ENCODE measurements at regions not wholly inside any gene's neighbourhood (a gene's known extent, or its start where the extent isn't known, plus 50 kb on each side); places are given as distances from the start of the nearest gene placed in this dataset.

- DNase-seq (ENCODE audit: unreplicated experiment), result peak; percentile 50
- no peak overlapping the region for H3K27ac Mint-ChIP-seq (ENCODE audit: low read depth, unreplicated experiment)
- BruUV-seq (replicated peaks), result no TSS peak
- H3K9me3 Mint-ChIP-seq (ENCODE audit: unreplicated experiment), result no peaks in the 10 kb centered on the region
- ChIA-PET POLR2A (interaction anchor here (1.1 to 1.2 kb wide), 2 partner anchors 8 to 23 kb away, joined by 4 read pairs; no protein-coding TSS in a partner anchor), CTCF (interaction anchor here (0.7 kb wide), 1 partner anchor 365 kb away, joined by 3 read pairs; no protein-coding TSS in a partner anchor)
- no peak for TF ChIP-seq CTCF (IDR thresholded peaks at IDR 0.05; ENCODE audit: unreplicated experiment)
- H3K4me1 Mint-ChIP-seq (ENCODE audit: insufficient read depth, unreplicated experiment), result peaks cover 8% of the 10 kb centered on the region
- H3K4me3 Mint-ChIP-seq (ENCODE audit: unreplicated experiment), result no peak overlapping the region
- intact Hi-C loops (cut with micrococcal nuclease), result no loop called here
- no peaks in the 10 kb centered on the region for H3K27me3 Mint-ChIP-seq (ENCODE audit: insufficient read depth, unreplicated experiment)
- no peaks in the 10 kb centered on the region for H3K36me3 Mint-ChIP-seq (ENCODE audit: insufficient read depth, unreplicated experiment)
Measured at GRCh38 chr2:188811522-188811921, 162.7 kb upstream of the COL3A1 start.

GRCh38 chr2:188813315-188813714, 160.9 kb upstream of the COL3A1 start:
- no peaks in the 10 kb centered on the region for H3K9me3 Mint-ChIP-seq (ENCODE audit: unreplicated experiment)
- intact Hi-C loops (cut with micrococcal nuclease), result no loop called here
- CTCF ChIA-PET, result no interaction called here
- BruUV-seq (replicated peaks), result no TSS peak
- no peaks in the 10 kb centered on the region for H3K27me3 Mint-ChIP-seq (ENCODE audit: insufficient read depth, unreplicated experiment)
- H3K36me3 Mint-ChIP-seq (ENCODE audit: insufficient read depth, unreplicated experiment), result no peaks in the 10 kb centered on the region
- no peak overlapping the region for H3K27ac Mint-ChIP-seq (ENCODE audit: low read depth, unreplicated experiment)
- DNase-seq (ENCODE audit: unreplicated experiment), result no peak
- peaks cover 8% of the 10 kb centered on the region for H3K4me1 Mint-ChIP-seq (ENCODE audit: insufficient read depth, unreplicated experiment)
- no peak overlapping the region for H3K4me3 Mint-ChIP-seq (ENCODE audit: unreplicated experiment)
- POLR2A ChIA-PET, result no interaction called here
- no peak for TF ChIP-seq CTCF (IDR thresholded peaks at IDR 0.05; ENCODE audit: unreplicated experiment)

- Mint-ChIP-seq H3K27ac (ENCODE audit: low read depth, unreplicated experiment) (no peak overlapping the region), H3K36me3 (ENCODE audit: insufficient read depth, unreplicated experiment) (no peaks in the 10 kb centered on the region), H3K27me3 (ENCODE audit: insufficient read depth, unreplicated experiment) (no peaks in the 10 kb centered on the region), H3K4me1 (ENCODE audit: insufficient read depth, unreplicated experiment) (peaks cover 8% of the 10 kb centered on the region), H3K4me3 (ENCODE audit: unreplicated experiment) (no peak overlapping the region), H3K9me3 (ENCODE audit: unreplicated experiment) (no peaks in the 10 kb centered on the region)
- TF ChIP-seq CTCF (IDR thresholded peaks at IDR 0.05; ENCODE audit: unreplicated experiment), result no peak
- ChIA-PET CTCF (no interaction called here), POLR2A (no interaction called here)
- DNase-seq (ENCODE audit: unreplicated experiment), result no peak
- intact Hi-C loops (cut with micrococcal nuclease), result no loop called here
- BruUV-seq (replicated peaks), result no TSS peak
Measured at GRCh38 chr2:188813857-188814256, 160.3 kb upstream of the COL3A1 start.

- POLR2A ChIA-PET, result interaction anchor here (0.8 kb wide), 1 partner anchor 8 kb away, joined by 4 read pairs; no protein-coding TSS in a partner anchor
- H3K36me3 Mint-ChIP-seq (ENCODE audit: insufficient read depth, unreplicated experiment), result no peaks in the 10 kb centered on the region
- no peaks in the 10 kb centered on the region for H3K27me3 Mint-ChIP-seq (ENCODE audit: insufficient read depth, unreplicated experiment)
- intact Hi-C loops (cut with micrococcal nuclease), result no loop called here
- CTCF ChIA-PET, result interaction anchor here (0.5 to 1.1 kb wide), 3 partner anchors 14 to 1724 kb away, joined by 4 to 5 read pairs (median 4); no protein-coding TSS in a partner anchor
- peaks cover 8% of the 10 kb centered on the region for H3K9me3 Mint-ChIP-seq (ENCODE audit: unreplicated experiment)
- BruUV-seq (replicated peaks), result no TSS peak
- no peak for DNase-seq (ENCODE audit: unreplicated experiment)
- H3K4me3 Mint-ChIP-seq (ENCODE audit: unreplicated experiment), result no peak overlapping the region
- no peak for TF ChIP-seq CTCF (IDR thresholded peaks at IDR 0.05; ENCODE audit: unreplicated experiment)
- H3K27ac Mint-ChIP-seq (ENCODE audit: low read depth, unreplicated experiment), result no peak overlapping the region
- no peaks in the 10 kb centered on the region for H3K4me1 Mint-ChIP-seq (ENCODE audit: insufficient read depth, unreplicated experiment)
Measured at GRCh38 chr2:188819011-188819410, 155.2 kb upstream of the COL3A1 start.
